ENCODE measurements at regions not wholly inside any gene's neighbourhood (a gene's known extent, or its start where the extent isn't known, plus 50 kb on each side); places are given as distances from the start of the nearest gene placed in this dataset.

DNA sequence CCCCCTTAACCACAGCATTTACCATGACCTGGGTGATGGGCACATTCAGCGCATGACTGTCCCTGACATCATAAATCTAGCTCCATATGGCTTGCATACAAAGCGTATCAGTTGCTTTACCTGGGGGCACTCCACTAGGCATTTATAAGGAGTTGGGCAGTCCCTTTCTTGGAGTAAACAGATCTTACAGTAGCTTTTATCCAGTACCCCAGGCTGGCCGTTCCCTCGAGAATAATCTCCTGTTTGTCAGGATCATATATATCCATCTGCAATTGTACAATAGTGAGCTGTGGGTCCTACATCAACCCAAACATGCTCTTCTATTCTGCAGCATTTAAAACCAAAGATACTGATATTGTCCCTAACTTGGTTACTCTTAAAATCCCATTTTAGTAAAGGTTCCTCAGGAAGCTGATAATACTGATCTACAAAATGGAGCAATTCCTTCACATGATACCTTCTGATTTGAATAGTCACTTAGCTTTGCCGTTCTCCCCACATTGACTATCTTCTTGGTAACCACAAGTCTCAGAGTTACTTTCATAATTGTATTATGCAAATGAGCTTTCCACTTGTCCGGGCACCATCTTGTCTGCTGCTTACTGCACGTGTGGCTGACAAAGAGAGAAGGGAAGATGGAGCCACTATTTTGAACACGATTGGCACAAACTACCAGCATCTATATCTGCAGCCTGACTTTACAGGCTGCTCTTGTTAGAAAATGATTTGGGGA is 205.0 kb downstream of the CWF19L2 start:
- TF ChIP-seq POLR2A (IDR thresholded peaks at IDR 0.05) = no peak
- TF ChIP-seq CTCF (IDR thresholded peaks at IDR 0.05) = no peak
